HepG2 (cell line): ENCODE measurements at regions not wholly inside any gene's neighbourhood (a gene's known extent, or its start where the extent isn't known, plus 50 kb on each side); places are given as distances from the start of the nearest gene placed in this dataset.

Experiments
- ATAC-seq: fragments of 200-7000 bp; cut with Tn5 transposase; 3 replicates; pipeline ENCODE4 v1.9.1; 2020; ENCODE audit warnings: mild to moderate bottlenecking, moderate library complexity
- BruUV-seq: library from RNA; stranded (reverse); fragments of 400-500 nt; replicated peaks from 2 replicates; lab custom pipeline; 2021; lab: Mats Ljungman, UMichigan
- CTCF ChIA-PET: fragments of 300-600 bp; formaldehyde crosslinking; extraction: SDS; loops from one replicate; lab custom pipeline; 2021; ENCODE audit warnings: low total read pairs, inconsistent platforms, low intra/inter-chr PET ratio; lab: Yijun Ruan, JAX
- POLR2A ChIA-PET: fragments of 350-600 bp; sonication (Branson Sonifier 250); formaldehyde crosslinking; loops from one replicate; lab custom pipeline; 2020; ENCODE audit warnings: antibody characterized with exemption, inconsistent platforms; lab: Yijun Ruan, JAX
- DNase-seq: peaks from one replicate; pipeline ENCODE4 v3.0.0-alpha.2; 2015; ENCODE audit warnings: low spot score
- FAIRE-seq: peaks from 3 replicates; lab custom pipeline; 2011; peaks lifted over from hg19 to GRCh38; lab: Jason Lieb, UNC
- H2AFZ ChIP-seq: one replicate; pipeline ENCODE4 v1.6.1; 2011; ENCODE audit warnings: low read length, inconsistent platforms
- H3K27ac ChIP-seq: fragments of 300-600 bp; 3 replicates; pipeline ENCODE4 v1.8.0; 2011; ENCODE audit warnings: mixed run types, mild to moderate bottlenecking, mixed read lengths, low read length, inconsistent platforms; ENCODE audit not compliant: insufficient read depth; ENCODE audit errors: extremely low read length
- H3K27me3 ChIP-seq, 2 experiments: fragments of 200-600 bp in 1 of 2; 2 replicates in 1 of 2; 3 replicates in 1 of 2; pipeline versions ENCODE4 v1.6.0 to v1.8.0; 2011; ENCODE audit warnings: low read length in 2 of 2, mild to moderate bottlenecking in 2 of 2, moderate library complexity in 2 of 2, inconsistent platforms in 1 of 2; ENCODE audit not compliant: insufficient read depth in 2 of 2, control insufficient read depth in 1 of 2
- H3K36me3 ChIP-seq, 2 experiments: fragments of 200-600 bp in 1 of 2; replicated peaks in 1 of 2; 2 replicates in 1 of 2; 3 replicates in 1 of 2; pipeline versions ENCODE4 v1.5.1 to v1.8.0; 2011; ENCODE audit warnings: low read length in 2 of 2, inconsistent platforms in 1 of 2; ENCODE audit not compliant: insufficient read depth in 2 of 2, control insufficient read depth in 1 of 2
- H3K4me1 ChIP-seq: 2 replicates; pipeline ENCODE4 v1.5.1; 2012; ENCODE audit warnings: low read length, inconsistent platforms; ENCODE audit not compliant: insufficient read depth
- H3K4me2 ChIP-seq: 2 replicates; pipeline ENCODE4 v1.6.0; 2011; ENCODE audit warnings: low read depth, low read length, inconsistent platforms
- H3K4me3 ChIP-seq, 3 experiments: fragments of 200-600 bp in 1 of 3; sonication (generic), shearing (Covaris generic) in 1 of 3; replicated peaks in 1 of 3; 2 replicates each; pipeline ENCODE4 v1.5.1; 2011 to 2016; ENCODE audit warnings: low read length in 3 of 3, inconsistent platforms in 2 of 3, low read depth in 2 of 3, mild to moderate bottlenecking in 2 of 3, control low read depth in 1 of 3, mixed read lengths in 1 of 3; ENCODE audit not compliant: insufficient read depth in 1 of 3
- H3K79me2 ChIP-seq: one replicate; pipeline ENCODE4 v1.6.1; 2011; ENCODE audit warnings: low read length, inconsistent platforms; ENCODE audit not compliant: insufficient read depth
- H3K9ac ChIP-seq: 2 replicates; pipeline ENCODE4 v1.6.0; 2011; ENCODE audit warnings: mild to moderate bottlenecking, low read depth, low read length, inconsistent platforms; ENCODE audit not compliant: insufficient read depth
- H3K9me3 ChIP-seq: 2 replicates; pipeline ENCODE4 v1.5.1; 2012; ENCODE audit warnings: mild to moderate bottlenecking, low read length
- H4K20me1 ChIP-seq: 2 replicates; pipeline ENCODE4 v1.6.0; 2011; ENCODE audit warnings: inconsistent platforms, mild to moderate bottlenecking, low read length, moderate library complexity; ENCODE audit not compliant: insufficient read depth
- HCFC1 ChIP-seq: fragments of 150-350 bp; IDR thresholded peaks from 2 replicates; pipeline ENCODE4 v1.6.1; 2014; ENCODE audit warnings: low read depth, low read length
- HOXA5 ChIP-seq: sonication (generic); formaldehyde crosslinking; IDR thresholded peaks from 2 replicates; pipeline ENCODE4 v1.4.0; 2020; ENCODE audit warnings: missing genetic modification reagents
- MTF2 ChIP-seq: sonication (generic); formaldehyde crosslinking; IDR thresholded peaks from 2 replicates; pipeline ENCODE4 v1.5.0; 2020; ENCODE audit warnings: missing genetic modification reagents, borderline replicate concordance
- SMC3 ChIP-seq: IDR thresholded peaks from 2 replicates; pipeline ENCODE4 v1.6.1; 2011; ENCODE audit warnings: low read length, improper control_type of control experiment
- ZKSCAN5 ChIP-seq: sonication (generic); formaldehyde crosslinking; IDR thresholded peaks from 2 replicates; pipeline ENCODE4 v1.5.1; 2020; ENCODE audit warnings: mild to moderate bottlenecking, missing genetic modification reagents
- ZNF12 ChIP-seq: sonication (generic); formaldehyde crosslinking; IDR thresholded peaks from 2 replicates; pipeline ENCODE4 v1.5.0; 2020; ENCODE audit warnings: missing genetic modification reagents
- ZNF230 ChIP-seq: sonication (generic); formaldehyde crosslinking; IDR thresholded peaks from 2 replicates; pipeline ENCODE4 v1.4.0; 2020; ENCODE audit warnings: mild to moderate bottlenecking, missing genetic modification reagents
- ZNF30 ChIP-seq: sonication (generic); formaldehyde crosslinking; IDR thresholded peaks from 2 replicates; pipeline ENCODE4 v1.5.0; 2020; ENCODE audit warnings: mild to moderate bottlenecking, missing genetic modification reagents
- ZNF549 ChIP-seq: sonication (generic); formaldehyde crosslinking; IDR thresholded peaks from 2 replicates; pipeline ENCODE4 v1.5.0; 2020; ENCODE audit warnings: missing genetic modification reagents
- ZNF777 ChIP-seq: sonication (generic); formaldehyde crosslinking; IDR thresholded peaks from 2 replicates; pipeline ENCODE4 v1.4.0; 2020; ENCODE audit warnings: missing genetic modification reagents
- WGBS: methylation state at CpG from one replicate; pipeline ENCODE4 v1.1.6; 2017; ENCODE audit warnings: low lambda C conversion rate; 5-methylcytosine and 5-hydroxymethylcytosine counted together
- in situ Hi-C: cut with HindIII; loops from 2 replicates; pipeline ENCODE4 v1.10.0; 2017; ENCODE audit warnings: low pct_unique_long_range_greater_than_20kb; ENCODE audit not compliant: extremely low pct_ligation_motif_present
- intact Hi-C: fragments of 100-400 bp; cut with micrococcal nuclease; formaldehyde crosslinking; loops from one replicate; pipeline ENCODE4 v1.10.0; 2022; ENCODE audit not compliant: unreplicated experiment
- TF ChIP-seq, protein P1 (sequence below): sonication (generic); formaldehyde crosslinking; IDR thresholded peaks from 2 replicates; pipeline ENCODE4 v1.4.0; 2020; ENCODE audit warnings: missing genetic modification reagents
- TF ChIP-seq, protein P2 (sequence below): sonication (generic); formaldehyde crosslinking; IDR thresholded peaks from 2 replicates; pipeline ENCODE4 v1.5.0; 2020; ENCODE audit warnings: mild to moderate bottlenecking, missing genetic modification reagents
- TF ChIP-seq, protein P3 (sequence below): sonication (generic); formaldehyde crosslinking; IDR thresholded peaks from 2 replicates; pipeline ENCODE4 v1.5.0; 2020; ENCODE audit warnings: mild to moderate bottlenecking, missing genetic modification reagents
- TF ChIP-seq, protein P4 (sequence below): sonication (generic); formaldehyde crosslinking; IDR thresholded peaks from 2 replicates; pipeline ENCODE4 v1.4.0; 2020; ENCODE audit warnings: missing genetic modification reagents
- TF ChIP-seq, protein P5 (sequence below): sonication (generic); formaldehyde crosslinking; IDR thresholded peaks from 2 replicates; pipeline ENCODE4 v1.4.0; 2020; ENCODE audit warnings: missing genetic modification reagents, borderline replicate concordance

DNA sequence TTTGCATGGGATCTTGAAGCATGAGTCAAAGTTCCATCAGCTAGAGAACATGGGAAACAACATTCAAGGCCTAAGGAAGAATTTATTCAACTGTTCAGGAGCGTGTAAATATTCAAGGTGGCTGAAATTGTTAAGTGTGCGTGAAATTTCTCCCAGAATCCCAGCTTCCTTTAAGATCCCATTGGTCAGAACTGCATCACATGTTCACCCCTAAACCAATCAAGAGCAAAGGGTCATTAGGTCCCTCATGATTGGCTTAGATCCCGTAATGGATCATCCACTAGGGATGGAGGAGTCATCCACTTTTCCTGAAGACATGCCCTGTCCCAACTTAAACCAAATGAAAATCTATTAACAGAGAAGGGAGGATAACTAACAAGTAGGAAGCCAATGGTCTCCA is 201.6 kb downstream of the TMEM114 start (continued):
- TF ChIP-seq, protein P1, sequence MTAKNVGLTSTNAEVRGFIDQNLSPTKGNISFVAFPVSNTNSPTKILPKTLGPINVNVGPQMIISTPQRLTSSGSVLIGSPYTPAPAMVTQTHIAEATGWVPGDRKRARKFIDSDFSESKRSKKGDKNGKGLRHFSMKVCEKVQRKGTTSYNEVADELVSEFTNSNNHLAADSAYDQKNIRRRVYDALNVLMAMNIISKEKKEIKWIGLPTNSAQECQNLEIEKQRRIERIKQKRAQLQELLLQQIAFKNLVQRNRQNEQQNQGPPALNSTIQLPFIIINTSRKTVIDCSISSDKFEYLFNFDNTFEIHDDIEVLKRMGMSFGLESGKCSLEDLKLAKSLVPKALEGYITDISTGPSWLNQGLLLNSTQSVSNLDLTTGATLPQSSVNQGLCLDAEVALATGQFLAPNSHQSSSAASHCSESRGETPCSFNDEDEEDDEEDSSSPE (CRISPR knock-in tag), result no peak
- TF ChIP-seq ZNF230 (CRISPR knock-in tag) (no peak), HOXA5 (CRISPR knock-in tag) (no peak), ZNF30 (no peak), HCFC1 (no peak), MTF2 (no peak), SMC3 (no peak), ZNF777 (CRISPR knock-in tag) (no peak)
- TF ChIP-seq, protein P2, sequence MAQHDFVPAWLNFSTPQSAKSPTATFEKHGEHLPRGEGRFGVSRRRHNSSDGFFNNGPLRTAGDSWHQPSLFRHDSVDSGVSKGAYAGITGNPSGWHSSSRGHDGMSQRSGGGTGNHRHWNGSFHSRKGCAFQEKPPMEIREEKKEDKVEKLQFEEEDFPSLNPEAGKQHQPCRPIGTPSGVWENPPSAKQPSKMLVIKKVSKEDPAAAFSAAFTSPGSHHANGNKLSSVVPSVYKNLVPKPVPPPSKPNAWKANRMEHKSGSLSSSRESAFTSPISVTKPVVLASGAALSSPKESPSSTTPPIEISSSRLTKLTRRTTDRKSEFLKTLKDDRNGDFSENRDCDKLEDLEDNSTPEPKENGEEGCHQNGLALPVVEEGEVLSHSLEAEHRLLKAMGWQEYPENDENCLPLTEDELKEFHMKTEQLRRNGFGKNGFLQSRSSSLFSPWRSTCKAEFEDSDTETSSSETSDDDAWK, result no peak
- TF ChIP-seq, all 625 proteins: peak for 0

DNA sequence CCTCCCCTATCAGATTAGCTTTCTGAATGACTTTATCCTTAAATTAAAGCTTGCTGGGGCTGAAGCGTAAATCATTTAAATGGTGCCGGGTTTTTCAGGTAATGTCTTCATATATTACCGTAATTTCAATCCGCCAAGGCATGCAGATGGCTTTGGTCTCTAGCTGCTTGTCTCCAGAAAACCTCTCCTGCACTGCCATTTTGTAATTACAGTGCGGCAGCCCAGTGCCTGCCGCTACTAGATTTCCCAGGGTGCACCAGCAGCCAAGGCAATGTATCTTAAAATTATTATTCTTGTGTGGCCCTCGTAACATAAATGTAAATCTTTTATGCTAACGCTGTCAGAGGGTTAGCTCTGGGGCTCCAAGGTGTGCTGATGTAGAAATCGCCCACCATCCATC is 208.5 kb downstream of the TMEM114 start:
- no peaks in the 10 kb centered on the region for H3K9me3 ChIP-seq
- no peak overlapping the region for H3K9ac ChIP-seq
- no peaks in the 10 kb centered on the region for H3K4me1 ChIP-seq
- H3K79me2 ChIP-seq, result no peaks in the 10 kb centered on the region
- no peaks in the 10 kb centered on the region for H4K20me1 ChIP-seq
- ChIA-PET CTCF (no interaction called here), POLR2A (no interaction called here)
- peaks cover 0 to 5% of the 10 kb centered on the region in 2 experiments; a peak in 2 of 5 replicates for H3K27me3 ChIP-seq
- ATAC-seq (no peak), FAIRE-seq (no peak), DNase-seq (no peak)
- H3K4me3 ChIP-seq, result no peak overlapping the region
- no peak overlapping the region for H2AFZ ChIP-seq
- in situ Hi-C loops, result no loop called here
- WGBS, result 53% methylated on average over 9 of the region's 9 CpGs
- H3K36me3 ChIP-seq, result no peaks in the 10 kb centered on the region
- intact Hi-C loops, result no loop called here
- no peak overlapping the region for H3K4me2 ChIP-seq
- BruUV-seq, result no TSS peak
- H3K27ac ChIP-seq, result no peak overlapping the region
- TF ChIP-seq ZNF12 (CRISPR knock-in tag) (no peak), ZNF549 (CRISPR knock-in tag) (no peak), ZKSCAN5 (CRISPR knock-in tag) (no peak)
- TF ChIP-seq, protein P3, sequence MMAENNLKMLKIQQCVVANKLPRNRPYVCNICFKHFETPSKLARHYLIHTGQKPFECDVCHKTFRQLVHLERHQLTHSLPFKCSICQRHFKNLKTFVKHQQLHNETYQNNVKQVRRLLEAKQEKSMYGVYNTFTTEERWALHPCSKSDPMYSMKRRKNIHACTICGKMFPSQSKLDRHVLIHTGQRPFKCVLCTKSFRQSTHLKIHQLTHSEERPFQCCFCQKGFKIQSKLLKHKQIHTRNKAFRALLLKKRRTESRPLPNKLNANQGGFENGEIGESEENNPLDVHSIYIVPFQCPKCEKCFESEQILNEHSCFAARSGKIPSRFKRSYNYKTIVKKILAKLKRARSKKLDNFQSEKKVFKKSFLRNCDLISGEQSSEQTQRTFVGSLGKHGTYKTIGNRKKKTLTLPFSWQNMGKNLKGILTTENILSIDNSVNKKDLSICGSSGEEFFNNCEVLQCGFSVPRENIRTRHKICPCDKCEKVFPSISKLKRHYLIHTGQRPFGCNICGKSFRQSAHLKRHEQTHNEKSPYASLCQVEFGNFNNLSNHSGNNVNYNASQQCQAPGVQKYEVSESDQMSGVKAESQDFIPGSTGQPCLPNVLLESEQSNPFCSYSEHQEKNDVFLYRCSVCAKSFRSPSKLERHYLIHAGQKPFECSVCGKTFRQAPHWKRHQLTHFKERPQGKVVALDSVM (CRISPR knock-in tag), result no peak
- TF ChIP-seq, protein P4, sequence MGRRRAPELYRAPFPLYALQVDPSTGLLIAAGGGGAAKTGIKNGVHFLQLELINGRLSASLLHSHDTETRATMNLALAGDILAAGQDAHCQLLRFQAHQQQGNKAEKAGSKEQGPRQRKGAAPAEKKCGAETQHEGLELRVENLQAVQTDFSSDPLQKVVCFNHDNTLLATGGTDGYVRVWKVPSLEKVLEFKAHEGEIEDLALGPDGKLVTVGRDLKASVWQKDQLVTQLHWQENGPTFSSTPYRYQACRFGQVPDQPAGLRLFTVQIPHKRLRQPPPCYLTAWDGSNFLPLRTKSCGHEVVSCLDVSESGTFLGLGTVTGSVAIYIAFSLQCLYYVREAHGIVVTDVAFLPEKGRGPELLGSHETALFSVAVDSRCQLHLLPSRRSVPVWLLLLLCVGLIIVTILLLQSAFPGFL (CRISPR knock-in tag), result no peak
- TF ChIP-seq, protein P5, sequence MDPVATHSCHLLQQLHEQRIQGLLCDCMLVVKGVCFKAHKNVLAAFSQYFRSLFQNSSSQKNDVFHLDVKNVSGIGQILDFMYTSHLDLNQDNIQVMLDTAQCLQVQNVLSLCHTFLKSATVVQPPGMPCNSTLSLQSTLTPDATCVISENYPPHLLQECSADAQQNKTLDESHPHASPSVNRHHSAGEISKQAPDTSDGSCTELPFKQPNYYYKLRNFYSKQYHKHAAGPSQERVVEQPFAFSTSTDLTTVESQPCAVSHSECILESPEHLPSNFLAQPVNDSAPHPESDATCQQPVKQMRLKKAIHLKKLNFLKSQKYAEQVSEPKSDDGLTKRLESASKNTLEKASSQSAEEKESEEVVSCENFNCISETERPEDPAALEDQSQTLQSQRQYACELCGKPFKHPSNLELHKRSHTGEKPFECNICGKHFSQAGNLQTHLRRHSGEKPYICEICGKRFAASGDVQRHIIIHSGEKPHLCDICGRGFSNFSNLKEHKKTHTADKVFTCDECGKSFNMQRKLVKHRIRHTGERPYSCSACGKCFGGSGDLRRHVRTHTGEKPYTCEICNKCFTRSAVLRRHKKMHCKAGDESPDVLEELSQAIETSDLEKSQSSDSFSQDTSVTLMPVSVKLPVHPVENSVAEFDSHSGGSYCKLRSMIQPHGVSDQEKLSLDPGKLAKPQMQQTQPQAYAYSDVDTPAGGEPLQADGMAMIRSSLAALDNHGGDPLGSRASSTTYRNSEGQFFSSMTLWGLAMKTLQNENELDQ (CRISPR knock-in tag), result no peak
